Caco-2 (cell line): ENCODE measurements at regions not wholly inside any gene's neighbourhood (a gene's known extent, or its start where the extent isn't known, plus 50 kb on each side); places are given as distances from the start of the nearest gene placed in this dataset.

Experiments
- BruUV-seq: library from RNA; stranded (reverse); fragments of 400-500 nt; replicated peaks from 2 replicates; lab custom pipeline; 2021; lab: Mats Ljungman, UMichigan
- CTCF ChIA-PET: fragments of 300-600 bp; sonication (Branson Sonifier 250); formaldehyde crosslinking; loops from one replicate; lab custom pipeline; 2022; ENCODE audit warnings: antibody characterized with exemption; lab: Charles Lee
- POLR2A ChIA-PET: fragments of 300-600 bp; sonication (Branson Sonifier 250); formaldehyde crosslinking; loops from one replicate; lab custom pipeline; 2022; ENCODE audit warnings: antibody characterized with exemption; lab: Charles Lee
- DNase-seq, 2 experiments: peaks; one replicate each; pipeline versions ENCODE4 v3.0.0 to v3.0.0-alpha.2; 2020 to 2022
- H3K27me3 ChIP-seq: replicated peaks from 2 replicates; pipeline ENCODE4 v1.6.0; 2011; ENCODE audit warnings: low read length; ENCODE audit not compliant: control insufficient read depth, insufficient read depth
- H3K36me3 ChIP-seq: 2 replicates; pipeline ENCODE4 v1.5.1; 2011; ENCODE audit warnings: low read length; ENCODE audit not compliant: control insufficient read depth, insufficient read depth
- H3K4me1 ChIP-seq: fragments of 250-450 bp; sonication (Bioruptor Pico); 2 replicates; pipeline ENCODE4 v1.5.1; 2020; ENCODE audit warnings: mild to moderate bottlenecking
- H3K4me3 ChIP-seq: 2 replicates; pipeline ENCODE4 v1.5.1; 2011; ENCODE audit warnings: low read depth, mild to moderate bottlenecking, control low read depth, low read length
- H3K9me3 ChIP-seq: fragments of 250-450 bp; sonication (Bioruptor Pico); 2 replicates; pipeline ENCODE4 v1.5.1; 2020; ENCODE audit warnings: mild to moderate bottlenecking, moderate library complexity
- H3K27ac Mint-ChIP-seq: one replicate; pipeline ENCODE4 v1.8.0; 2022; ENCODE audit warnings: mixed read lengths; ENCODE audit not compliant: unreplicated experiment
- H3K27me3 Mint-ChIP-seq: one replicate; pipeline ENCODE4 v1.8.0; 2022; ENCODE audit warnings: mixed read lengths; ENCODE audit not compliant: insufficient read depth, unreplicated experiment
- H3K36me3 Mint-ChIP-seq: one replicate; pipeline ENCODE4 v1.8.0; 2022; ENCODE audit warnings: mild to moderate bottlenecking, mixed read lengths; ENCODE audit not compliant: insufficient read depth, unreplicated experiment
- H3K4me1 Mint-ChIP-seq: one replicate; pipeline ENCODE4 v1.8.0; 2022; ENCODE audit warnings: low read depth, mixed read lengths; ENCODE audit not compliant: unreplicated experiment
- H3K4me3 Mint-ChIP-seq: one replicate; pipeline ENCODE4 v1.8.0; 2022; ENCODE audit warnings: mild to moderate bottlenecking, moderate library complexity, mixed read lengths; ENCODE audit not compliant: unreplicated experiment
- H3K9me3 Mint-ChIP-seq: one replicate; pipeline ENCODE4 v1.8.0; 2022; ENCODE audit warnings: mixed read lengths; ENCODE audit not compliant: unreplicated experiment
- CTCF ChIP-seq, 2 experiments: fragments of 200-600 bp in 1 of 2; IDR thresholded peaks; 1 replicate in 1 of 2; 2 replicates in 1 of 2; pipeline versions ENCODE4 v1.5.1 to v1.8.0; 2011 to 2022; ENCODE audit warnings: antibody characterized with exemption in 1 of 2, control low read depth in 1 of 2, inconsistent platforms in 1 of 2, low read depth in 1 of 2, low read length in 1 of 2, mild to moderate bottlenecking in 1 of 2, moderate library complexity in 1 of 2; ENCODE audit not compliant: insufficient read depth in 1 of 2, severe bottlenecking in 1 of 2, unreplicated experiment in 1 of 2
- intact Hi-C: fragments of 100-400 bp; cut with micrococcal nuclease; formaldehyde crosslinking; loops from one replicate; pipeline ENCODE4 v1.10.0; 2022; ENCODE audit not compliant: unreplicated experiment

- Mint-ChIP-seq H3K36me3 (no peaks in the 10 kb centered on the region), H3K9me3 (no peaks in the 10 kb centered on the region), H3K27me3 (peaks cover 10% of the 10 kb centered on the region), H3K4me3 (no peak overlapping the region), H3K4me1 (peaks cover 11% of the 10 kb centered on the region), H3K27ac (no peak overlapping the region)
- TF ChIP-seq CTCF (IDR thresholded peaks at IDR 0.05; ENCODE audit: insufficient read depth in 1 of 2, low read depth in 1 of 2, low read length in 1 of 2, severe bottlenecking in 1 of 2, unreplicated experiment in 1 of 2), result no peak
- no TSS peak for BruUV-seq
- intact Hi-C loops, result no loop called here
- POLR2A ChIA-PET, result no interaction called here
- CTCF ChIA-PET, result no interaction called here
- Histone ChIP-seq H3K27me3 (no peaks in the 10 kb centered on the region), H3K4me1 (peaks cover 24% of the 10 kb centered on the region), H3K9me3 (no peaks in the 10 kb centered on the region), H3K4me3 (no peak overlapping the region), H3K36me3 (no peaks in the 10 kb centered on the region)
- no peak for DNase-seq
Observed at GRCh38 chr2:219727771-219728429, 100.5 kb downstream of the SLC4A3 start.

- Histone ChIP-seq H3K4me3 (no peak overlapping the region), H3K27me3 (no peaks in the 10 kb centered on the region), H3K4me1 (peaks cover 24% of the 10 kb centered on the region), H3K36me3 (no peaks in the 10 kb centered on the region), H3K9me3 (no peaks in the 10 kb centered on the region)
- peaks cover 11% of the 10 kb centered on the region for H3K4me1 Mint-ChIP-seq
- peak overlapping the region; percentile 20 for H3K4me3 Mint-ChIP-seq
- TF ChIP-seq CTCF (IDR thresholded peaks at IDR 0.05; ENCODE audit: insufficient read depth in 1 of 2, low read depth in 1 of 2, low read length in 1 of 2, severe bottlenecking in 1 of 2, unreplicated experiment in 1 of 2), result no peak
- H3K9me3 Mint-ChIP-seq, result no peaks in the 10 kb centered on the region
- H3K36me3 Mint-ChIP-seq, result no peaks in the 10 kb centered on the region
- POLR2A ChIA-PET, result no interaction called here
- DNase-seq, result peak in 1 of 2 experiments; percentile 11
- no peak overlapping the region for H3K27ac Mint-ChIP-seq
- peaks cover 15% of the 10 kb centered on the region for H3K27me3 Mint-ChIP-seq
- BruUV-seq, result no TSS peak
- CTCF ChIA-PET, result interaction anchor here (0.6 kb wide), 1 partner anchor 209 kb away, joined by 6 read pairs; no protein-coding TSS in a partner anchor
- intact Hi-C loops, result no loop called here
Observed at GRCh38 chr2:219728991-219729487, 101.6 kb downstream of the SLC4A3 start.

GRCh38 chr2:219731173-219731572, 103.7 kb downstream of the SLC4A3 start:
- no TSS peak for BruUV-seq
- intact Hi-C loops, result no loop called here
- H3K36me3 ChIP-seq, result no peaks in the 10 kb centered on the region
- Mint-ChIP-seq H3K4me3 (no peak overlapping the region), H3K27me3 (peaks cover 13% of the 10 kb centered on the region), H3K36me3 (no peaks in the 10 kb centered on the region), H3K4me1 (peaks cover 11% of the 10 kb centered on the region), H3K27ac (no peak overlapping the region), H3K9me3 (no peaks in the 10 kb centered on the region)
- H3K27me3 ChIP-seq, result no peaks in the 10 kb centered on the region
- DNase-seq, result no peak
- CTCF ChIA-PET, result no interaction called here
- POLR2A ChIA-PET, result no interaction called here
- peak in 1 of 2 experiments; percentile 21 for TF ChIP-seq CTCF (IDR thresholded peaks at IDR 0.05; ENCODE audit: insufficient read depth in 1 of 2, low read depth in 1 of 2, low read length in 1 of 2, severe bottlenecking in 1 of 2, unreplicated experiment in 1 of 2)
- peaks cover 24% of the 10 kb centered on the region for H3K4me1 ChIP-seq
- H3K4me3 ChIP-seq, result no peak overlapping the region
- no peaks in the 10 kb centered on the region for H3K9me3 ChIP-seq
